RWPE2 (cell line): ENCODE measurements at regions not wholly inside any gene's neighbourhood (a gene's known extent, or its start where the extent isn't known, plus 50 kb on each side); places are given as distances from the start of the nearest gene placed in this dataset.
"Not testable (repeated sequence)": the region's sequence is repeated elsewhere in the genome, so short reads cannot be mapped to it uniquely, and the experiment has no call there.

Experiments
- ATAC-seq: fragments of 200-7000 bp; cut with Tn5 transposase; 3 replicates; pipeline ENCODE4 v1.9.1; 2021; ENCODE audit warnings: low read depth
- DNase-seq: peaks from one replicate; pipeline ENCODE4 v3.0.0-alpha.2; 2020; ENCODE audit warnings: low spot score
- H3K27ac ChIP-seq: fragments of 450-650 bp; 2 replicates; pipeline ENCODE4 v1.5.1; 2017; ENCODE audit warnings: mild to moderate bottlenecking; ENCODE audit not compliant: poor library complexity, severe bottlenecking
- H3K27me3 ChIP-seq: fragments of 250-450 bp; sonication (Bioruptor Pico); 2 replicates; pipeline ENCODE4 v1.5.1; 2021; ENCODE audit warnings: mild to moderate bottlenecking, moderate library complexity; ENCODE audit not compliant: insufficient read depth, poor library complexity, severe bottlenecking
- H3K36me3 ChIP-seq: fragments of 250-450 bp; sonication (Bioruptor Pico); 2 replicates; pipeline ENCODE4 v1.5.1; 2020; ENCODE audit warnings: low read depth, mild to moderate bottlenecking, moderate library complexity
- H3K4me1 ChIP-seq: fragments of 250-450 bp; sonication (Bioruptor Pico); 2 replicates; pipeline ENCODE4 v1.5.1; 2021; ENCODE audit warnings: mild to moderate bottlenecking, moderate library complexity; ENCODE audit not compliant: insufficient read depth, poor library complexity, severe bottlenecking
- H3K4me3 ChIP-seq: fragments of 250-450 bp; sonication (Bioruptor Pico); 2 replicates; pipeline ENCODE4 v1.5.1; 2021; ENCODE audit warnings: mild to moderate bottlenecking, moderate library complexity; ENCODE audit not compliant: severe bottlenecking
- H3K9me3 ChIP-seq: fragments of 250-450 bp; sonication (Bioruptor Pico); 2 replicates; pipeline ENCODE4 v1.5.1; 2021; ENCODE audit warnings: mild to moderate bottlenecking, moderate library complexity; ENCODE audit not compliant: severe bottlenecking
- TF ChIP-seq, protein P1 (sequence below): fragments of 450-650 bp; IDR thresholded peaks from one replicate; pipeline ENCODE4 v1.5.1; 2017; ENCODE audit warnings: mild to moderate bottlenecking, moderate library complexity; ENCODE audit not compliant: poor library complexity, severe bottlenecking

DNA sequence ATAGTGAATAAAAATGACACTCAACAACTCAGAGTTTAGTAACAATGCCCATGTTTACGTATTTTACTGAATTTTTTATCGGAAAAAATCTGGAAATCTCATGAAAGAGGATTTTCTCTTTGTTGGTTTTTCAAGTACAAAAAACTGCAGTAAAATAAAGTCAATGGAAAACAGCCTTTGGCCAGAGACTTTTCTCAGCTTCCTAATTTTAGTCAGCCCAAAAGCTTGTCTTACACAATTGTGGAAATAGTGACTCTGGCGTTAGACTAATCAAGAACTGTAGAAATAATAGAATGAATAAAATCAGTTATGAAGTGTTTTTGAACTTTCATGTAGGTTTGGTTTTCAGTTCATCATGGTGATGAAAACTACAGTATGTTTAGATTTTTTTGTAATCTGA is 234.7 kb downstream of the DKK2 start:
- TF ChIP-seq, protein P1, sequence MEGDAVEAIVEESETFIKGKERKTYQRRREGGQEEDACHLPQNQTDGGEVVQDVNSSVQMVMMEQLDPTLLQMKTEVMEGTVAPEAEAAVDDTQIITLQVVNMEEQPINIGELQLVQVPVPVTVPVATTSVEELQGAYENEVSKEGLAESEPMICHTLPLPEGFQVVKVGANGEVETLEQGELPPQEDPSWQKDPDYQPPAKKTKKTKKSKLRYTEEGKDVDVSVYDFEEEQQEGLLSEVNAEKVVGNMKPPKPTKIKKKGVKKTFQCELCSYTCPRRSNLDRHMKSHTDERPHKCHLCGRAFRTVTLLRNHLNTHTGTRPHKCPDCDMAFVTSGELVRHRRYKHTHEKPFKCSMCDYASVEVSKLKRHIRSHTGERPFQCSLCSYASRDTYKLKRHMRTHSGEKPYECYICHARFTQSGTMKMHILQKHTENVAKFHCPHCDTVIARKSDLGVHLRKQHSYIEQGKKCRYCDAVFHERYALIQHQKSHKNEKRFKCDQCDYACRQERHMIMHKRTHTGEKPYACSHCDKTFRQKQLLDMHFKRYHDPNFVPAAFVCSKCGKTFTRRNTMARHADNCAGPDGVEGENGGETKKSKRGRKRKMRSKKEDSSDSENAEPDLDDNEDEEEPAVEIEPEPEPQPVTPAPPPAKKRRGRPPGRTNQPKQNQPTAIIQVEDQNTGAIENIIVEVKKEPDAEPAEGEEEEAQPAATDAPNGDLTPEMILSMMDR = no peak
- Histone ChIP-seq H3K9me3 (no peaks in the 10 kb centered on the region), H3K27ac (no peak overlapping the region), H3K4me1 (peaks cover 4% of the 10 kb centered on the region), H3K27me3 (no peaks in the 10 kb centered on the region), H3K4me3 (no peak overlapping the region), H3K36me3 (no peaks in the 10 kb centered on the region)
- DNase-seq (no peak), ATAC-seq (no peak)

DNA sequence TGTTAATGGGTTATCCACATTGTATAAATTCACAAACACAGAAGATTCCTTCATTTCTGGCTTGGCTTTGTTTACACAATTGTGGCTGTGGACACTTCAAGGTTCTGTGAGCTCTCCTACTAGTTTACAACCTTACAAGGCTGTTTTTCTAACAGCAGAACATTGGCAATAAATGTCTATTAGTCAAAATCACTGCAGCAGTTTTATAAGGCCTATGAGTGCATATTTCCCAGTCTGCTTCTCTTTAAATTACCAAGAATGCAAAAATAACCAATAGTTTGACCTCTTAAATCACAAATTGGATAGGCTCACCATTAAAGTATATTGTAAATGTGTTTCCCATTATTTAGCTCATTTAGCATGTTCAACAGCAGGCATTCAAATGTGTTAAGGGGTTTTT is 239.2 kb downstream of the DKK2 start:
- Histone ChIP-seq H3K36me3 (no peaks in the 10 kb centered on the region), H3K27ac (no peak overlapping the region), H3K4me1 (peaks cover 4% of the 10 kb centered on the region), H3K4me3 (no peak overlapping the region), H3K27me3 (no peaks in the 10 kb centered on the region), H3K9me3 (no peaks in the 10 kb centered on the region)
- DNase-seq (no peak), ATAC-seq (no peak)
- TF ChIP-seq, protein P1 = no peak

DNA sequence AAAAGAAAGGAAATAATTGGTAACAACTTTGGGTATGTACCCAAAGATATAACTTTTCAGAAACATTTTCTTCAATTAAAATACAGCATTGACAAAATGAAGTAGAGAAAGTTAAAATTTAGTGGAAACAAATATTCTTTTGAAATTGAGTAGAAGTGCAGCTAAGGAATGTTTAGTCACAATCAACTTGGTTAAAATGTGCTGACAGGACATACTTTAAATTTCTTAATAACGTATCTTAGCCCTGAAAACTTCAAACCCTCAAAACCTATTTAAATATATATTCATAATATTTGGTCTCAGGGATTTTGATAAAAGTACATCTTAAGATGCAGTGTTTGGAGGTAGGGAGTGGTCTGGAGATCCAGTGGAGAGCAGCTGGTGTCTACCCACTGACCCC is 240.8 kb downstream of the DKK2 start:
- no peak overlapping the region for H3K27ac ChIP-seq
- TF ChIP-seq, protein P1 = no peak

DNA sequence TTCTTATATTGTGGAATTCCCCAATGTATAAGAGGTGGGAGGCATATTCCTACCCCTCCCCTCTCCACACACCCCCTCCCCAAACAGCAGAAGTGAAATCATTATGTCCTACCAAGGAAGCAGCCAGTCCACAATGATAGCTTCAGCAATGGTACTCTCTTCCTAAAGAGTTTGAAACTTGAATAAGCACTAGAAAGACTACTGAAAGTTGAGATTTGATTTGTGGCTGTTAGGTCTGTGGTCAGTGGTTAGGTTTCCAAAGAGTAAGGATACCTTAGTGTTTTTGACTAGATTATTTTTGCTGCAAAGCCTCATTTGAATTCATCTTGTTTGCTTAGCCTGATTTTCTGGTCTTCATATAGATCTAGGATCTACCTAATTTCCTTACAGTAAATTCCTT is 242.2 kb downstream of the DKK2 start:
- TF ChIP-seq, protein P1 = no peak
- no peaks in the 10 kb centered on the region for H3K9me3 ChIP-seq
- H3K36me3 ChIP-seq = no peaks in the 10 kb centered on the region
- no peak for DNase-seq
- ATAC-seq = no peak
- no peaks in the 10 kb centered on the region for H3K4me1 ChIP-seq
- H3K27ac ChIP-seq = no peak overlapping the region
- H3K27me3 ChIP-seq = no peaks in the 10 kb centered on the region
- H3K4me3 ChIP-seq = no peak overlapping the region

More for the DNA sequence above, 240.8 kb downstream of the DKK2 start:
- Histone ChIP-seq H3K4me1 (peaks cover 4% of the 10 kb centered on the region), H3K9me3 (no peaks in the 10 kb centered on the region), H3K4me3 (no peak overlapping the region), H3K36me3 (no peaks in the 10 kb centered on the region), H3K27me3 (no peaks in the 10 kb centered on the region)
- ATAC-seq (no peak), DNase-seq (no peak)

DNA sequence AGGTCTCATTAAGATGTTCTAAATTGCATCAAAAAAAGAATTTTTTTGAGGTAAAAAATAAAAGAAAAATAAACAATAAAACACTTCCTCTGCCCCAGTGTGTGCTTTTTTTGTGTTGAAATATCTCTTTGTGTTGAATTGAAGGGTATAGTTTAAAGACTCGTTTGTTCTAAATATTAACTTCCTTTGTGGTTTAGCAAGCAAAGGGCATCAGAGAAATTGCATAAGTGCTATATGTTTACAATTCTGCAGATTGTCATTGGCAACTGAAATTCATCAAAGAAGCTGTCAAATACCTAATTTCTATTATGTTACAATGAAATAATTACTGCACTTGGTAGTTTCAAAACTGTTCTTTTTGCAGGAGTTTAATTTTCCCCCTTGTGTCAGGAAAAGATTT is 260.5 kb downstream of the DKK2 start:
- H3K9me3 ChIP-seq = no peaks in the 10 kb centered on the region
- DNase-seq = no peak
- no peaks in the 10 kb centered on the region for H3K4me1 ChIP-seq
- H3K36me3 ChIP-seq = no peaks in the 10 kb centered on the region
- no peak overlapping the region for H3K27ac ChIP-seq
- no peak overlapping the region for H3K4me3 ChIP-seq
- ATAC-seq = no peak
- no peaks in the 10 kb centered on the region for H3K27me3 ChIP-seq
- TF ChIP-seq, protein P1 = no peak

DNA sequence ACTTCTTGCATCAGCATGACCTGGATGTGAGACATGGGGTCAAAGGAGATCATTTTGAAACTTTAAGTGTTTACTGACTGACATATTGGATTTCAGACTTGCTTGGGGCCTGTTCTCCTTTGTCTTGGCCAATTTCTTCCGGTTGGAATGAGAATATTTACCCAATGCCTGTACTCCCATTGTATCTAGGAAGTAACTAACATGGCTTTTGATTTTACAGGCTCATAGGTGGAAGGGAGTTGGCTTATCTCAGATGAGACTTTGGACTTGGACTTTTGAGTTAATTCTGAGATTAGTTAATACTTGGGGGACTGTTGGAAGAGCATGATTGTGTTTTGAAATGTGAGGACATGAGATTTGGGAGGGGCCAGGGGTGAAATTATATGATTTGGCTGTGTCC is 262.1 kb downstream of the DKK2 start:
- ATAC-seq, H3K9me3 ChIP-seq, H3K4me3 ChIP-seq, H3K4me1 ChIP-seq, H3K27me3 ChIP-seq, H3K27ac ChIP-seq, H3K36me3 ChIP-seq, DNase-seq: not testable (repeated sequence)
